NCI-H748 (cell line): ENCODE measurements at regions not wholly inside any gene's neighbourhood (a gene's known extent, or its start where the extent isn't known, plus 50 kb on each side); places are given as distances from the start of the nearest gene placed in this dataset.
"Not testable (repeated sequence)": the region's sequence is repeated elsewhere in the genome, so short reads cannot be mapped to it uniquely, and the experiment has no call there.

ENCODE experiments used
- DNase-seq: peaks from one replicate; lab custom pipeline; 2025; ENCODE audit not compliant: unreplicated experiment; lab: John Stamatoyannopoulos, UW

DNA sequence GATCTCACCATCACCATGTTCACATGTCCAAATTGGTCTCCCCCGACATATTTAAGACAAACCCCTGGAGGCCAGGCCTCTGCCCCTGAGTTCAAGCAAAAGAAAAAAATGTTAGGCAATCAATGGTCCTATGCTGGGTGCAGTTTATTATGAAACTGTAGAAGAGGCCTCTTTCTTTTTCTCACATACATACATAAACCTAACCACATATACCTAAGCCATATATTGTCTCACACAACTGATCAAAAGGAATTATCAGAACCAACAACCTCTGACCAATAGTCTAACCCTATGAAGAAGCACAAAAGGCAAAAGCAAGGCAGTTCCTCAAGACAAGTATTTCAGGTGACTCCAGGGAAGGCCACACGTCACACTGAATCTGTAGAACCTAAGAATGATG is 49.9 kb downstream of the ILRUN start:
- no peak for DNase-seq

DNA sequence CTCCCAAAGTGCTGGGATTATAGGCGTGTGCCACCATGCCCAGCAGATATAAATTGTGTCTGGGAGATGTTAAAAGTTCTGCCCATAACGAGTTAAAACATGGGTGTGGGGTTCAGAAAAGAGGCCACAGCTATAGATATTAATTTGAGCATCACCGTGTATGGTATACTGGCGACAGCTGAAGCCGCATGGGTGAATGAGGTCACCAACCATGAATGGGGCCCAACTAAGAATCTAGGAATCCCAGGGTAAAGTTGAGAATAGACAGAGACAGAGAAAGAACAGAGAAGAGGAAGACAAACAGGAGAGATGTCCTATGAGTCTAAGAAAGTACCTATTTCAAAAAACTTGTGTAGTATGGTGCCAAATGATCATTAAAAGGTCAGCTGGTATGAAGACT is 50.9 kb downstream of the ILRUN start:
- DNase-seq: no peak

DNA sequence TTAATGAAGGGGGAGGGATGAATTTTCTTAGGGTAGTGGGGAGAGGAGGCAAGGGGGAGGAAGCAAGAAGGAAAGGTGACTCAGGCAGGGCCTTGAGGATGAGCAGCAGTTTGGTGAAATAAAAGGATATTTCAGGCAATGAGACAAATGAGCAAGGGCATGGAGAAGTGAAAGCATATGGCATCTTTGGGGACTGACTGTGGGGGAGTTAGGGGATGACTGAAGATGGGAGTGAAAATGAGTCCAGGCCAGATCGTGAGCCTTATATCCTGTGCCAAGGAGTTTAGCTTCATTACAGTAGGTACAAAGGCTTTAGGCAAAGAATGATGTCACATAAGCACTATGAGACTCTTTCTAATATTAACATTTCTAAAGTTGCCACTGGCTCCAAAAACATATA is 51.9 kb downstream of the ILRUN start:
- DNase-seq: no peak

DNA sequence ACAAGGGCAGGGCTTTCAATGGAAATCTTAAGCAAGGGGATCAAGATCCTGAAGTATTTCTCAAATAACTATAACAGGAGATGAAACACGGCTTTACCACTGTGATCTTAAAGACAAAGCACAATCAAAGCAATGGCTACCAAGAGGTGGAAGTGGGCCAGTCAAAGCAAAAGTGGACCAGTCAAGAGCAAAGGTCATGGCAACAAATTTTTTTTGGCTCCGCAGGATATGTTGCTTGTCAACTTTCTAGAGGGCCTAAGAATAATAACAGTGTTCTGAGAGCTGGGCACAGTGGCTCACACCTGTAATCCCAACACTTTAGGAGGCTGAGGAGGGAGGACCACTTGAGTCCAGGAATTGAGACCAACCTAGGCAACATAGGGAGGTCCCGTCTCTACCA is 54.1 kb downstream of the ILRUN start:
- DNase-seq: no peak

DNA sequence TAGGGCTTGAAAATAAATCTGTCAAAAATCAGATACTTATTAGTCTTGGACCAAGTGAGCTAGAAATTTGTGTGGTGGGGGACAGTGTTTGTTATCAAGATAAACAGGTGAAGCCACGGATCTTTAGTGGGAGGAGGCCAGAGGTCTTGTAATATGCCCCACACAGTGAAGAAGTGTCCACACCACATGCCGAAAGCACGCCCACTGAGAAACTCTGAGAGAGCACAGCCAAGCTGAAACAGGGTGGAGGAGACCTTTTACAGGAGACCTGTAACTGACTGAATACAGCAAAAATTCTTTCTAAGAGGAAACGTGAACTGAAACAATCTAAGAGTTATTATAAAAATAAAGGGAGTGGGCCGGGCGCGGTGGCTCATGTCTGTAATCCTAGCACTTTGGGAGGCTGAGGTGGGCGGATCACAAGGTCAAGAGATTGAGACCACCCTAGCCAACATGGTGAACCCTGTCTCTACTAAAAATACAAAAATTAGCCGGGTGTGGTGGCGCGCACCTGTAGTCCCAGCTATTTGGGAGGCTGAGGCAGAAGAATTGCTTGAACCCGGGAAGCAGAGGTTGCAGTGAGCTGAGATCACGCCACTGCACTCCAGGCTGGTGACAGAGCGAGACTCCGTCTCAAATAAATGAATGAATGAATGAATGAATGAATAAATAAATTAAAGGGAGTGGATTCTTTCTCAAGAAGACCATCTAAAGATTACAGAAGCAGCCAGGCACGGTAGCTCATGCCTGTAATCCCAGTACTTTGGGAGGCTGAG is 56.3 kb downstream of the ILRUN start:
- not testable (repeated sequence) for DNase-seq

GRCh38 chr6:34638834-34639736 is 57.5 kb downstream of the ILRUN start:
- DNase-seq: no peak

DNA sequence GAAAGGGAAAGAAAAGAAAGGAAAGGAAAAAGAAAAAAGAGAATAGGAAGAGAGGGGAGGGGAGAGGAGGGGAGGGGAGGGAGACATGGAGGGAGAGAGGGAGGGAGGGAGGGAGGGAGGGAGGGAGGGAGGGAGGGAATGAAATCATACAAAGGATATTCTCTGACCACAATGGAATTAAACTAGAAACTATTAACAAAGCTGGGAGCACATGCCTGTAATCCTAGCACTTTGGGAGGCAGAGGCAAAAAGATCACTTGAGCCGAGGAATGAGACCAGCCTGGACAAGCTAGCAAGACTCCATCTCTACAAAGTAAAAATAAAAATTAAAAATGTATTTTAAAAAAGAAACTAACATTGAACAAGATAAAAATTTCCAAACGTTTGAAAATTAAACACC is 62.8 kb downstream of the ILRUN start:
- DNase-seq: no peak

GRCh38 chr6:34633256-34633655 is 63.3 kb downstream of the ILRUN start:
- no peak for DNase-seq

- DNase-seq: no peak
Measured at GRCh38 chr6:34630040-34630439, 66.5 kb downstream of the ILRUN start.

GRCh38 chr6:34627296-34627695 is 69.3 kb downstream of the ILRUN start:
- no peak for DNase-seq

DNA sequence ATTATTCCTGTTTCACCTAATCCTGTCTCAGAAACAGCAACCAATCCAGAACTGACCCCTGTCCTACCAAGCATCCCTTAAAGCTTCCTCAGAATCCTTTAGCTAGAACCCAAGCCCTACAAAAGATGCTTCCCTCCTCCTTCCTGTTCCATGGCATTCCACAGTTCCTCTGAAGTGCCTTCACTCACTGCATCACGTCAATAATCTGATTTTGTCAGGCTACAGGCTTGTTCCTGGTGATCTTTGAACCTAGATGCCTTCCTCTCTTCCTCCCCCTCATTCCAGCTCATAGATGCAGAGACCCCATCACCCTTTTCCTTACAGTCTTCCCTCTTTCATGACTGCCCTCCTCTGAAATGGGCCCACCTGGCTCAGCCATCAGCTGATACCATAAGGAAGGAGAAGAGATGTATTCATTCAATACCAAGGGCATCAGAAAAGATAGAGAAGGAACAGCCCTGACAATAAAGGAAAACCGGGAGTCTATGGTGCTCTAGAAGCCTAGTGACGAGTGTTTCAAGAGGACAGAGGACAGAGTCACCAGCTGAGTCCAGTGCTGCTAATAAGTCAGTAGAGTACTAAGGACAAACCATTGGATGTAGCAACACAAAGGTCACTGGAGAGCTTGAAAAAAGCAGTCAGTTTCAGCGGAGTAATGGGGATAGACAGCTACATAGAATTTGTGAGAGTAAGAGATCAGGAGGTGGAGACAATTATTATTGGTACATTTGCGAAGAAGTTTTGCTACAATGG is 62.5 kb upstream of the SPDEF start:
- no peak for DNase-seq

- DNase-seq: no peak
Measured at GRCh38 chr6:34617231-34617630, 61.1 kb upstream of the SPDEF start.

DNA sequence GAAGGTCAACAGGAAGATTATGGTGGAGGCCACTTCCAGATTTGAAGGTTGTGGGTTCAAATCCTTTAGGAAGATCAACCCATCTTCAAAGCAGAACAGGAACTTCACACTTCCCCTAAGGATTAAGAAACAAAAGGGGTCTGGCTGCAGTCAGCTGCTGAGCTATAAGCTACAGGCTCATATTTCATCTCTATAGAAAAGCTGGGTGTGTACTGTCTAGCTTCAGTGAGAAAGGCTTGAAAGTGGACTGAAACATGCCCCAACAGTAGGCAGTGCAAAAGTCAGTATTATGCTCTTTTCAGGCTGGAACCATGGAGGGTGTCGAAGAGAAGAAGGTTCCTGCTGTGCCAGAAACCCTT is 60.1 kb upstream of the SPDEF start:
- peak; percentile 37 for DNase-seq

GRCh38 chr6:34615574-34616226 is 59.6 kb upstream of the SPDEF start:
- DNase-seq: no peak

- DNase-seq: no peak
Measured at GRCh38 chr6:34610819-34611477, 54.8 kb upstream of the SPDEF start.

DNA sequence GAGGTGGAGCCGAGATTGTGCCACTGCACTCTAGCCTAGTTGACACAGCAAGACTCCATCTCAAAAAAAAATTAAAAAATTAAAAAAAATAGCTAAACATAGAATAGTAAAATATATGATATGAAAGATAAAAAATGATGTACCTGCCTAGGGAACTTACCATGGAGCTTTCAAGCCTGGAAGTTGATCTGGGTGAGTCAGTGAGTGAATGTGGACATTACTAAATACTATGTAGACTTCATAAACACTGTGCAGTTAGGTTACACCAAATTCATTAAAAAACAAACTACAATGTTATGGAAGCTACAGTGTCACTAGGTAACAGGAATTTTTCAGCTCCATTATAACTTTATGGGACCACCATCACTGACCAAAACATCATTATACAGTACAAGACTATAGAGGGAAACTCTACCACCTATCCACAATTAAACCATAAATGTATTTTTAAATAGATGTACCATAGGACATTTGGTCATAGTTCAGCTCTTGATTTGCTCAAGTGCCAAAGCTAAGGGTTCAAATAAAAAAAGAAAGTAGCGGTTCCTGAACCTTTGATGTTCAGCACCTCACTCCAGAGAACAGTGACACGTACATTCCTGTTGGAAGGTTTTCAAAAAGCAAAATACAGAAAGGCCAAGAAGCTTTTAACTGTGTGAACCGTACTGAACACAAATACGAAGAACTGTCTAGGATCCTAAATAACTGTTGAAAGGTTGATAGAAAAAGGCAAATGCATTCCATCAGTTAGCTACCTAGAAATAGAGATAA is 52.4 kb upstream of the SPDEF start:
- no peak for DNase-seq

- DNase-seq: no peak
Measured at GRCh38 chr6:34606477-34607265, 50.5 kb upstream of the SPDEF start.
